ENCODE measurements at regions not wholly inside any gene's neighbourhood (a gene's known extent, or its start where the extent isn't known, plus 50 kb on each side); places are given as distances from the start of the nearest gene placed in this dataset.

- no peaks in the 10 kb centered on the region for H3K36me3 ChIP-seq
- H3K27me3 ChIP-seq (ENCODE audit: low read depth): no peaks in the 10 kb centered on the region
- H3K4me1 ChIP-seq: no peaks in the 10 kb centered on the region
- no peak overlapping the region for H3K27ac ChIP-seq (replicated peaks)
- intact Hi-C loops (cut with micrococcal nuclease): no loop called here
- DNase-seq: no peak
- no peak overlapping the region for H3K4me3 ChIP-seq
- no peak for TF ChIP-seq CTCF (IDR thresholded peaks at IDR 0.05; ENCODE audit: borderline replicate concordance)
- H3K9me3 ChIP-seq (replicated peaks): peaks cover 9% of the 10 kb centered on the region
These were observed 212.9 kb downstream of the PAX1 start for GRCh38 chr20:21918398-21918797.

GRCh38 chr20:21902391-21902790 is 196.9 kb downstream of the PAX1 start:
- intact Hi-C loops (cut with micrococcal nuclease): no loop called here
- Histone ChIP-seq H3K9me3 (replicated peaks) (peaks cover 16% of the 10 kb centered on the region), H3K27ac (replicated peaks) (no peak overlapping the region), H3K36me3 (no peaks in the 10 kb centered on the region), H3K4me1 (no peaks in the 10 kb centered on the region), H3K4me3 (no peak overlapping the region), H3K27me3 (ENCODE audit: low read depth) (no peaks in the 10 kb centered on the region)
- no peak for TF ChIP-seq CTCF (IDR thresholded peaks at IDR 0.05; ENCODE audit: borderline replicate concordance)
- no peak for DNase-seq

GRCh38 chr20:21901470-21902275 is 196.2 kb downstream of the PAX1 start:
- Histone ChIP-seq H3K27ac (replicated peaks) (peak overlapping the region; percentile 17), H3K27me3 (ENCODE audit: low read depth) (no peaks in the 10 kb centered on the region), H3K4me1 (no peaks in the 10 kb centered on the region), H3K36me3 (no peaks in the 10 kb centered on the region), H3K4me3 (no peak overlapping the region), H3K9me3 (replicated peaks) (peaks cover 10% of the 10 kb centered on the region)
- TF ChIP-seq CTCF (IDR thresholded peaks at IDR 0.05; ENCODE audit: borderline replicate concordance): no peak
- intact Hi-C loops (cut with micrococcal nuclease): no loop called here
- DNase-seq: peak; percentile 56

- DNase-seq: no peak
- Histone ChIP-seq H3K27me3 (ENCODE audit: low read depth) (no peaks in the 10 kb centered on the region), H3K27ac (replicated peaks) (no peak overlapping the region), H3K36me3 (no peaks in the 10 kb centered on the region), H3K4me1 (no peaks in the 10 kb centered on the region), H3K4me3 (no peak overlapping the region), H3K9me3 (replicated peaks) (no peaks in the 10 kb centered on the region)
- intact Hi-C loops (cut with micrococcal nuclease): no loop called here
- no peak for TF ChIP-seq CTCF (IDR thresholded peaks at IDR 0.05; ENCODE audit: borderline replicate concordance)
These were observed 195.0 kb downstream of the PAX1 start for GRCh38 chr20:21900431-21900830.

- TF ChIP-seq CTCF (IDR thresholded peaks at IDR 0.05; ENCODE audit: borderline replicate concordance): no peak
These were observed 169.5 kb downstream of the PAX1 start for GRCh38 chr20:21874921-21875320.

More at GRCh38 chr20:21874921-21875320, 169.5 kb downstream of the PAX1 start:
- Histone ChIP-seq H3K9me3 (replicated peaks) (peaks cover 4% of the 10 kb centered on the region), H3K36me3 (no peaks in the 10 kb centered on the region), H3K27me3 (ENCODE audit: low read depth) (no peaks in the 10 kb centered on the region), H3K27ac (replicated peaks) (no peak overlapping the region), H3K4me3 (no peak overlapping the region), H3K4me1 (no peaks in the 10 kb centered on the region)
- intact Hi-C loops (cut with micrococcal nuclease): loop anchor here (10.0 kb wide), 1 partner anchor 60 kb away; no protein-coding TSS in a partner anchor
- no peak for DNase-seq
